Putamen (tissue), 1 donor: ENCODE measurements at regions not wholly inside any gene's neighbourhood (a gene's known extent, or its start where the extent isn't known, plus 50 kb on each side); places are given as distances from the start of the nearest gene placed in this dataset.
A peak's percentile ranks its signal among the peaks of the same experiment; 100 is the strongest.

Experiments used
- DNase-seq: peaks from one replicate; pipeline ENCODE4 v3.0.0-alpha.2; 2016; ENCODE audit warnings: low spot score

DNA sequence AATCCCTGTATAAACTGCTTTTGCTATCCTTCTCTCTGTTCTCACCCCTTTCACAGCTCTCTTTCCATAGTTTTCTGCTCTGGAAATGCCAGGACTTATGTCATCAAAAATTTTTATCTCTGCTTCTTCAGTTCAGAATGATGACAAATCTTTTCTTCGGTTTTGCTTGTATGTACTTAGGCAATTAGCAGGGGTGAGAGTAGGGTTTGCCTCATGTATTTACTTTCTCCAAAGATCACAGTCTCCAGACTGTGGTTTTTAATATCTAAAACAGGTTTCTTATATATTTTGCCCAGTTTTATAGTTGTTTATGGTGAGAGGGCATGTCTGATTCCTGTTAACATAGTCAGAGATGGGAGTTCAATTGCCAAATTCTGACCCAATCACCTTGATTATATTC is 235.4 kb upstream of the LYPLAL1 start:
- no peak for DNase-seq

GRCh38 chr1:218939095-218939494 is 234.6 kb upstream of the LYPLAL1 start:
- no peak for DNase-seq

DNA sequence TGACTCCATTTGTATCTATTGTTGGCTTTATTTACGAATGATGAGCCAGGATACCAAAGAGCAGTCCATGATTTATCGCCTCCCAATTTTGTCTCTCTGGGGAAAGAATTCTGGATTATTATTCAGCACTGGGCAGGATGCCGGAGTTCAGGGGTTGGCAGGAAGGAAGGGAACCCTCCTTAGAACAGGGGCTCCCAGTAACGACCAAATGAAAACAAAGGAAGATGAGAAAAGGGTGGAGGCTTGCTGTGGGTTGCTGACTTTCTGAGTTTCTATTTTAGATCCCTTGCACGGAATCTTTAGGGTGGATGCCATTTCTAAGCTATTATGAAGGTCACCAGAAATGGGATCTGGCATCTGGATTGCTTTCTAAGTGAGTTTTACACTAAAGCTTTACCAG is 231.2 kb upstream of the LYPLAL1 start:
- no peak for DNase-seq

GRCh38 chr1:218943371-218943770 is 230.3 kb upstream of the LYPLAL1 start:
- peak; percentile 47 for DNase-seq

DNA sequence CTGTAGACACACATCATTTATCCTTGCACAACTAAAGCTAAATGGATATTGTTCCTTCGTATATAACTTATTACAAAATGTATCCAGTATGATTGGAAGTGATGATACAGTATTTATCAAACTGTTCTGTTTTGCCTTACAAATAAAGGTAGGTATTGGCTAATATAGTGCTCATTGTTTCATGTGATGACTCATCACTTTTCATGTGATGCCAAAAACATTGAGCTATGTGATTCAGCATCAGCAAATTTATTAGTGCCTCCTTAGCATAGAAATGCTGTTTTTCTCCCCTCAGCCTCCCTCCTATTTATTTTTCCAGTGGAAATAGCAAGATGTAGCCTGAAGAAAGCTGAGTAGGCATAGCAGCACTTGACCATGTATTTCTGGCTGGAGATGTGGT is 228.6 kb upstream of the LYPLAL1 start:
- DNase-seq, result no peak

DNA sequence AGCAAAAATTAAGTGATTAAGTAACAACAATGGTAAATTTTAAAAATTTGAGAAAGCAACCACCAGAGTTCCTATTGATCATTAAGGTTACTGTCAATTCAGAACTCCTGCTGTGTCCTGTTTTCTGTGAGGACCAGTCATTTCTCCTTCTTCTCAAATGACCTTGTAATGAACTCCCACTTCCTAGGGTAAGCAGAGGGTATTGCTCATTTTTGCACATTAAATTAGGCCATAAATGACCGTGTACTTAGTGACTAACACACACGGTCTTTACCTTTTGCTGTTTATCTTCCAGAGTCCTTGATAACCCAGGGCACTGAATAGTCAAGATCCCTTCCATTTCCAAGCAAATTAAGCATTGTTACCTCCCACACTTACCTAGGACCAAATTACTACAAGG is 227.5 kb upstream of the LYPLAL1 start:
- no peak for DNase-seq

- no peak for DNase-seq
Measured at GRCh38 chr1:218948446-218948845, 225.2 kb upstream of the LYPLAL1 start.

- no peak for DNase-seq
Measured at GRCh38 chr1:218953386-218953785, 220.3 kb upstream of the LYPLAL1 start.

GRCh38 chr1:218957971-218958370 is 215.7 kb upstream of the LYPLAL1 start:
- DNase-seq, result no peak

DNA sequence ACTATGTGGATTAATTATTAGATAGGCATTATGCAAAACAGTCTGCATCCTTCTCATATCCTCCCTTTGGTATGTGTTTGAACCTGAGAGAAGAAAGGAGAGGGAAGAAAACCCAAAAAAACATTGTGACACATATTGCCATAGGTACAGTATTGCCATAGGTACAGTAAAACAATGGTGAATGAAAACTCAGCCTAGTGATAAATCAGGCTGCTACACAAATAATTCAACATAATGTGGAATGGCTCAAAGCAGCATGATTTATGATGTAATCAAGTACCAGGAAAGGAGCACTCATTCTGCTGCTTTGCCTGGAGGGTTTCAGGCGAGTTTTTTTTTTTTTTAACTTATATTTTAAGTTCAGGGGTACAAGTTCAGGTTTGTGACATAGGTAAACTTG is 213.9 kb upstream of the LYPLAL1 start:
- no peak for DNase-seq

DNA sequence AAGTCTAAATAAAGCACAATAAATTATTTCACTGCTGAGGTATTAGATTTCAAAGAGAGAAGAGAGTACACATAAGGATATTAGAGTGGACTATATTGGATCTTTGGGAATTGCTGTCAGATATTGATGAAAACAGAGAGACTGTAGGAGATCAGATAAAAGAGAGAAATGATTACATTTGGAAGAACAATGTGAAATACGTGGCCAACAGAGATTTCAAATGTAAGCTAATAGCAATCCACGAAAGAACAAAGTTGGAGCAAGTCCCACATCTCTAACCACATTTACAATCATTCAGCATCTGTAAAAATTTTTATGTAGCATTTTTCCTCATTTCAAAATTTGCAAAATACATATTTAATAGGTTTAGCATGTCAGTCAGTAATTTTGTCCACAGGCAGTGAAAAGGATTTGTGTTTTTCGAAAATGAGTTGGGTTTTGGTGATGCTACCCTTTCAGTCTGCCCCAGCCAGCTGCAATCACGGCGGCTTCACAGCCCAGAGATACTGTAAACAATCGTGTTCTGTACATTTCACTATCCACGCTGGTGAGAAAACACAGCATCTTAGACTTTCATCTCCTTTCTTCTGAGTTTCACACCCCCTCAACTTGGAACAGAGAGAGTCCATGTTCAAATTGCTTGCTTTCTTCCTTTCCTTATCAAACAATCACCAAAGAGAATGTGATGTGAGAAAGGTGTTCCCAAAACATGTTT is 209.1 kb upstream of the LYPLAL1 start:
- no peak for DNase-seq

GRCh38 chr1:218965821-218966220 is 207.9 kb upstream of the LYPLAL1 start:
- no peak for DNase-seq

DNA sequence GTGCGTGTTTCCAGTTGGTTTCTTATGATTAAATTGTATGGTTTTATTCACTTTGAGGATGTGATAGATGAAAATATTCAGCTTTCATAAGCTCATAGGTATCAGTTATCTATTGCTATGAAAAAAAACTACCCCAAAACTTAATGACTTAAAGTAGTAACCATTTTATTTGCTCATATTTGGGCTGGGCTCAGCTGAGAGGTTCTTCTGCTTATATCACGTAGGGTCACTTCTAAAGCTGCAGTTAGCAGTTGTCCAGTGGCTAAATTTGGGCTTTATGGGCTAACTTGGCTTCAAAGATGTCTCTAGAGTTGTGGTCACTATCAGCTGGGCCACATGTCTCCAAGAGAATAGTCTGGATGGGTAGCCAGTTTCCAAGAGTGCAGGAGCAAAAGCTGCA is 206.4 kb upstream of the LYPLAL1 start:
- no peak for DNase-seq

GRCh38 chr1:218967836-218968235 is 205.8 kb upstream of the LYPLAL1 start:
- no peak for DNase-seq

GRCh38 chr1:218969006-218969405 is 204.7 kb upstream of the LYPLAL1 start:
- no peak for DNase-seq

- no peak for DNase-seq
Measured at GRCh38 chr1:218970397-218970990, 203.2 kb upstream of the LYPLAL1 start.

DNA sequence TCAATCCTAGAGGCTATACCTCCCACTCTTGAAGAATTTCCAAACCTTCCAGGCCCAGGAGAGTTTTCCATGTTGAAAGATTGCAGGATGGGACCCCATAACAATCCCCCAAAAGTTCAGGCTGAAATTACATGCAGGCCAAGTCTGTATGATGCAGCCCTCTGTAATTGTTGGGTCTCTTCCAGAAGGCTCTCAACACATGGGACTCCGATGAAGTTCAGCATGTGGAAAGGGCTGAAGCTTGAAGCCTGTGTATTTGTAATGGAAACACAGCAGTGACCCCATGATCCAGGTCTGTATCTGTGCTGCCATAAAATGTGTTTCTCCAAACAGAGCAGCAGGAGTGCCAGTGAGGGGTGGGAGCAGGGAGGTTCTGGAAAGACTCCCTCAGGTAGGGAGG is 202.5 kb upstream of the LYPLAL1 start:
- DNase-seq, result no peak

GRCh38 chr1:218980881-218981280 is 192.8 kb upstream of the LYPLAL1 start:
- no peak for DNase-seq

DNA sequence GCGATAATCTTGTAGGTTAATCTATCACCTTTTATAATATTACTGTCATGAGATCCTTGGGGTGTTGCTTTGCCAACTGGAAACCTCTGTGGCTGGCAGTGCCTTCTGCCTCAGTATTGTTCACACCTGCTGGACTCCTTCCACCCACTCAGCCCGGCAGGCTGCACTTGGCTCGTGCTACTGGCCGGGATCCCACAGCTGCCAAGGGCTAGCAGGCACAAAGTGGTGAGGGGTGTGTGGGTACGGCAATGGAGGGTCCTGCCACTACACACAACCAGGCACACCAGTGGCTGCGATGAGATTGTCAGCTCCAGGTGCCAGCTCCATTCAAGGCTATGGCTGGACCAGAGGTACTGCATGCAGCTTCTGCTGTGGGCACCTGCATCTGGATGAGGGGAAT is 191.2 kb upstream of the LYPLAL1 start:
- no peak for DNase-seq

- DNase-seq, result no peak
Measured at GRCh38 chr1:218983433-218983832, 190.2 kb upstream of the LYPLAL1 start.

DNA sequence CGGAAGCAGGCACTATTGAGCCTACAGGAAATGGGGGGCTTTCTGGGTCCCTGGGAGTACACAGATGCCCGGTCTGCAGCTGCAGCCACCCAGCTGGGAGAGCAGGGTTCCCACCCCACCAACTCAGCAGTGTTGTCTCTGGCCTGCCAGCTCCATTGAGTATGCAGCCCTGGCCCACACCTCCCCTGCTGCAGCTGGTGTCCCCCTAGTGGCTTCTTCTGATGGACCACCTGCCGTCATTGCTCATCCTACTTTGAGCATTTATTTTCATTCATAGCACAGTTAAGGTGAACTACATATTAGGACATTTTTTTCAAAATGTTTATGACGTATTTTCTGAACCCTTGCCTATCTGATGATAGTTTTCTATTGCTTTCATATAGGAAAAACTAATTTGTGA is 189.8 kb upstream of the LYPLAL1 start:
- no peak for DNase-seq

GRCh38 chr1:218985424-218985984 is 188.2 kb upstream of the LYPLAL1 start:
- DNase-seq, result no peak

- no peak for DNase-seq
Measured at GRCh38 chr1:218986816-218987215, 186.9 kb upstream of the LYPLAL1 start.

GRCh38 chr1:218990019-218990418 is 183.7 kb upstream of the LYPLAL1 start:
- no peak for DNase-seq
